Smooth muscle cell of the brain vasculature (primary cell): ENCODE measurements at regions not wholly inside any gene's neighbourhood (a gene's known extent, or its start where the extent isn't known, plus 50 kb on each side); places are given as distances from the start of the nearest gene placed in this dataset.

Source experiments
- DNase-seq: peaks from one replicate; pipeline ENCODE4 v3.0.0-alpha.2; 2012; ENCODE audit warnings: low read depth, low spot score

GRCh38 chr1:81435175-81435574, 365.6 kb upstream of the ADGRL2 start:
- DNase-seq = no peak

GRCh38 chr1:81433676-81434075, 367.1 kb upstream of the ADGRL2 start:
- DNase-seq = no peak

- no peak for DNase-seq
Measured at GRCh38 chr1:81432654-81433109, 368.1 kb upstream of the ADGRL2 start.

- no peak for DNase-seq
Measured at GRCh38 chr1:81432059-81432458, 368.7 kb upstream of the ADGRL2 start.

GRCh38 chr1:81431624-81432000, 369.1 kb upstream of the ADGRL2 start:
- no peak for DNase-seq

GRCh38 chr1:81430955-81431623, 369.6 kb upstream of the ADGRL2 start:
- no peak for DNase-seq

- DNase-seq = no peak
Measured at GRCh38 chr1:81430236-81430938, 370.3 kb upstream of the ADGRL2 start.

- no peak for DNase-seq
Measured at GRCh38 chr1:81428998-81429397, 371.7 kb upstream of the ADGRL2 start.

GRCh38 chr1:81424816-81425215, 375.9 kb upstream of the ADGRL2 start:
- DNase-seq = no peak

- no peak for DNase-seq
Measured at GRCh38 chr1:81424061-81424460, 376.7 kb upstream of the ADGRL2 start.

DNA sequence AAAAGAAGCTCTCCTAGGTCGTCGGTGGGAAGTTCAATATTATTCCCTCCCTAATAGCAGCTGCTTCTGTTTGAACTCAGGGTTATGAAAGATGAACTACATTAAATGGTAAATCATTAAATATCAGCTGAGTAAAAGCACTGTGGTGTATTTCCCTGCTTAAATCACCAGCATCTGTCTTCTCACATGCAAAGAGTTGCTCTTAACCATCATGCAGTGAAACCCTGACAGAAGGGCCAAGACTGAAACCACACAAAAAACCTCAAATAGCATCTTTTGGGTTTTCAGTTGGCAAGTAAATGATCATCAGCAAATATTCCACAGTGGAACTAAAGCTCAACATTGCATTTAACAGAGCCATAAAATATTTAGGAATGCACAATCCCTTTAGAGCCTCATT, 380.0 kb upstream of the ADGRL2 start:
- DNase-seq = no peak

DNA sequence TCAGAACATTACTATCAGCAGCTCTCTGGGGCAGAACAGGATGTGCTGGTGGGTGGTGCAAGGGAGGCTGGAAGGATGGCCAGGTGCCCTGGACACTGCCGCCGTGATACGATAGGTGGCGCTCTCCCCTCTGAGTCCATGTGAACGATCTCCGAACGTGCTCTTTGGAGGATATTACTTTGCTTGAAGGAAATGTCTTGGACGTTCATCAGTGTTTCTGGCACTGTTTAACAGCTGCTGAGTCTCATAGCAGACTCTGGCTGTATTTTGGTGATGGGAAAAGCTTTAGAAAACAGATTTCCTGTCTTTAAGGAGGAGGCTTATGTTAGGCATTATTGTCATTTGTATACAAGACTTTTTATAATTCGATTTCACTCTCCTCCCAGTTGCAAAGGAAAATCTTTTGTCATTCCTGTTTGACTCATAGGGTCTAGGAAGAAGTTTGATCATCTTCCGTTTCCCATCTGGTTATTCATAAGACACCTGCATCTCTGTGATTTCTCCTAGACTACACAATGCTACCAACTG, 386.2 kb upstream of the ADGRL2 start:
- no peak for DNase-seq

DNA sequence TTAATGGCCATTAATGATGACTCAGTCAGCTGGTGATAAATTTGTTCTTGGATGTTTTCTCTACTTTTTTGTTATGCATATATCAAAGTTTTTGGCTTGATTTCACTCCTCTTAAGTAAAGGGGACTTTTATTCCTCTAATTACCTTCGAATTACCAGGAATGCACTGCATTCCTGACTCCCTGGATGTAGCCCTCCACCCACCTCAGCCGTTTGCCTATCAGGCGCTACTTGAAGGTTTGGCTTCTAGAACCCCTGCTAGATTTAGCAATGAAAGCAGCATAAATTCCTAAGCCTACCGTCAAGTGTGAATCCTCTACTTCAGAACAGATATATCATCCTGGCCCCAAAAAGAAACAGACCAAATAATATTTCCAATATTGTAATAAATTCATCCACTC, 387.8 kb upstream of the ADGRL2 start:
- DNase-seq = no peak

- no peak for DNase-seq
Measured at GRCh38 chr1:81410941-81411340, 389.8 kb upstream of the ADGRL2 start.

DNA sequence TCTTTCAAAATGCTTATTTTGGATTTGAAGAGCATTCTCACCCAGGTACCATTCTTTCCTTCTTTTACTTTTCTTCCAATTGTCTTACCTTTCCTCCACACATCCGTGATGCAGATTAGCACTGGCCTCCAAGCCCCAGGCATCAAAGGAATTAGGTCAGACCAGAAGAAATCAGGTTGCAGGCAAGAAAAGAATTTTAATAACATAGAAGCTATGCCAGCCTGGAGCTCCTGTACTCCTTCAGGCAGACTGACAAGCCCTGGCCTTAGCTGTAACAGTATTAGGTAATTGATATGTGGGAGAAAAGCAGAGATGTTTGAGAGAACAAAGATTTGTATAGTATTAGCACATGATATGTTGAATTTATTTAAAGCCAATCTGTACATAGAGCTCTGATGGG, 390.4 kb upstream of the ADGRL2 start:
- no peak for DNase-seq

GRCh38 chr1:81409780-81410274, 390.9 kb upstream of the ADGRL2 start:
- DNase-seq = no peak

GRCh38 chr1:81409262-81409661, 391.5 kb upstream of the ADGRL2 start:
- no peak for DNase-seq

DNA sequence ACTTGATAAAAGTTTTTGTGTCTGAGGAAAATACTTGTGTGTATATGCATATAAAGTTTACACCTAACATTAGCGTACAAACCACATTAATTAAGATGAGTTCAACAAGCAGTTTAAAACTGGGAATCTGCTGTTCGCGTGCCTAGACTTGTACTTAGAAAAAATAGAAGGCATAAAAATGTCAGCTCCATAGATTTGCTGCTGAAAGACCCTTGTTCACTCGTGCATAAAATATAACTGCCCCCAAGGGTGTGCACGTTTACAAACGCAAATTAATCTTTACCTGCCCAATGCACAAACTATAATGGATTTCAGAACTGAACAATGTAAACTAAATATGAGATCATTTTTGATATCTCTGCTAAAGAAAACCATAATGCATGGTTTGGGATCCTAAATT, 392.3 kb upstream of the ADGRL2 start:
- no peak for DNase-seq

DNA sequence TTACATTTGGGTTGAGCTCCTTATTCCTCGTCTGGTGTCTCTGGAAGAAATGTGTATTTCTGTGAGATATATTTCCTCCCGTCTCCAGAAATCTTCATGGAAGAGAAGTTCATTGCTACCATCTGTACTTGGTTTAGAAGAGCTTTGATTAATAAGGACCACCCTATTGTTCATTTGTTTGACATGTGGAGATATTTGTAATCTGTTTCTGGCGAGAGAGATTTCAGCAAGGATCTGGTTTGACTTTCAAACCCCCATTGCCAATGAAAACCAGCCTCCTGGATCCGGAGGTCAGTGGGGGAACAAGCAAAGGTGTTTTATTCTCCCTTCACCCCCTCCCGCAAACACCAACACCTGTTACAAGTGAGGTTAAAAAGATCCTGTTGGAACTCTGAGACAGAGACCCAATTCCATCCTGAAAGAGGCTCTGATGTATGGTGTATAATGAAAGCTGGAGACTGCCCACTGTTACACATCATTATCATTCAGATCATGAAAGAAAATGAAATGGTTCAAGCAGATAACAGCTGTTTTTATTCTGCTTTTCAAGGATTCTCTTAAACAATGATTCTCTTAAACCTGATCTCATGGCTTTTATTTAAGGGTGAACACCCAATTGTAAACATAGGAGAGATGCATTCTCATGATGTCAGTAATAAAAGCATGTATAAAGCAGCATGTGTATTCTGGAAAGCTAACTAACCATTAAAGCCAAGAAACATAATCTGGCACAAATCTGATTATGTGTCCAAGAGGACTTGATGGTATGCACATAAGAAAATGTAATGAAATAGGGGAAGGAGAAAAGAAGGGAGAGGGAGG, 393.5 kb upstream of the ADGRL2 start:
- no peak for DNase-seq

DNA sequence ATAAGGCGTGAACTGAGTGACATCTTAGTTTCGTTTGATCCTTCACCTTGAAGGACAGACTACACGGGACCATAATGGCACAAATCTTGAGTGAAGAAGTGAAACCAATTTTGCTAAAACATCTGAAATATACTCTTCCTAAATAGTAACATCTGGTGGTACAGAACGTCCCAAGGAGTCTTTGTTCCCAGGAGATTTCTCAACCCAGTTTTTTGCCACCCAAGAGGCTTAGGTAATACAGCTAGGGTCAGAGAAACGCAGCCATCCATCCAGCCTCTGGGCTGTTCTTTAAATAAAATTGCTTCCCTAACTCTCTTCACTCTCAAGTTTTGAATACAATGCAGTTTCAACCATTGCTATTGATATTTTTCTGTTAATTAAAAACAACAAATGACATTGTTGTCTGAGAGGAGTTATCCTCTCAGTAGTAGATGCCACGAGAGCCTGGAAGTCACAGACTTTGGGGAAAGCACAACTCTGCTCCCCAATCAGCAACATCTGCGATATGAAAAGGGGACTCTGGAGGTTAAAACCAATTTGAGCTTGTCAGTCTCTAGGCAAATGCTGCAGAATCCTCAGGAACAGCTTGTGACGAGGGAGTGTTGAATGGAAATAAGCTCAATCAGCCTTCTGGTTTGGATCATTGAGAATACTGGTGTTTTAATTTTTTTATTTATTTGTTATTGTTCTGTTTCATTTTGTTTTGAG, 394.3 kb upstream of the ADGRL2 start:
- DNase-seq = no peak

DNA sequence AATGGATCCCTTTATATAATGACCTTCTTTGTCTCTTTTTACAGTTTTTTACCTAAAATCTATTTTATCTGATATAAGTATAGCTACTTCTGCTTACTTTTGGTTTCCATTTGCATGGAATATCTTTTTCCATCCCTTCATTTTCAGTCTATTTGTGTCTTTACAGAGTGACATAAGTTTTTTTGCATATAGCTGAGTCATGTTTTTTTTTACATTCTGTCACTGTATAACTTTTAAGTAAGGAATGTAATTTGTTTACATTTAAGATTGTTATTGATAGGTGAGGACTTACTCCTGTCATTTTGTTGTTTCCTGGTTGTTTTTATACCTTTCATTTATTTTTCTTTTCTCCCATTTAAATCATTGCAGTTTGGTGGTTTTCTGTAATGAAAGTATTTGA, 402.7 kb upstream of the ADGRL2 start:
- no peak for DNase-seq
